ENCODE measurements at regions not wholly inside any gene's neighbourhood (a gene's known extent, or its start where the extent isn't known, plus 50 kb on each side); places are given as distances from the start of the nearest gene placed in this dataset.

DNA sequence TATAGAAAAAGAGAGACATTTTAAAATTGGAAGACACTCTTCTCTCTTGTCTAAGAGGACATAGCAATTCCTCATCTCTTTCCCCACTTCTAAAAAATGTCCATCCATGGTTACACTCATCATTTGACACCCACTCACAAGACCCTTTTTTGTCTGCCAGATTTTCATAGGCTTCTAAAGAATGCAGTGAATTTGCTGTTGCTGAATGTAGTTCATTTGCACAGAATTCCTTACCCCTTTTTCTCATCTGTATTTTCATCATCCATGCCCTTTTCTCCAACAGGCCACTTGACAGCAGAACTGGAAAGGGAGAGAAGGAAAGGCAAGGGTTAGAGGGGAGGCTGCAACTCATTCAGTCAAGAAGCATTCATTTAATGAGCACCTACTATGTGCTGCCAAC, 128.0 kb downstream of the NUAK1 start:
- DNase-seq, result no peak

Measured in stimulated activated CD4-positive, alpha-beta T cell treated with anti-CD3 and anti-CD28 coated beads, Interleukin-15, amount 100 ng/mL, for 24 hours (primary cell).